ENCODE measurements at regions not wholly inside any gene's neighbourhood (a gene's known extent, or its start where the extent isn't known, plus 50 kb on each side); places are given as distances from the start of the nearest gene placed in this dataset.
A peak's percentile ranks its signal among the peaks of the same experiment; 100 is the strongest.

DNA sequence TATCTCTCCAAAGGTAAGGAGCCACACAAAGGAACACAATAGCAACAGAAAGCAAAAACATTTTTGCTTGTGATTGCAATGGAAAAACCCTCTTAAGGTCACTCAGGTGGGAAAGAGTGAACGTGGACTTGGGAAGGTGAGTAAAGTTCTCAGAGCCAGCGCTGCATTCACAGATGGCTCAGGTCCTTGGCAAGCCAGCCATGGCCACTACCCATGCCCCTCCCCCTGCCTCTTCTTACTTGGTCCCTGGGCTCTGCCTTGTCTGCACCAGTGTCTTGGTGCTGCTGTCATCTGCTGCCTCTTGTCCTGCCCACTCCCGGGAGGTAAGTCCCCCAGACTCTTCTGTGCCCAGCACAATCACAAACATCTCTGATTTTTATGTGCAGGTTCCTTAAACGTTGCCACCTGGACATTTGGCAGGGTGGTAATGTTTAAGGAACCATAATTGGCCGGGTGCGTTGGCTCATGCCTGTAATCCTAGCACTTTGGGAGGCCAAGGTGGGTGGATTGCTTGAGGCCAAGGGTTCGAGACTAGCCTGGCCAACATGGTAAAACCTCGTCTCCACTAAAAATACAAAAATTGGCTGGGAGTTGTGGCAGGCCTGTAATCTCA lies 74.6 kb downstream of the FEM1C start:
- intact Hi-C loops (cut with micrococcal nuclease), result no loop called here
- Histone ChIP-seq H3K27ac (replicated peaks) (no peak overlapping the region), H3K4me3 (no peak overlapping the region), H3K36me3 (no peaks in the 10 kb centered on the region), H3K9me3 (replicated peaks) (no peaks in the 10 kb centered on the region), H3K4me1 (peaks cover 23% of the 10 kb centered on the region), H3K27me3 (ENCODE audit: low read depth) (no peaks in the 10 kb centered on the region)
- DNase-seq, result no peak
- TF ChIP-seq, protein P1, sequence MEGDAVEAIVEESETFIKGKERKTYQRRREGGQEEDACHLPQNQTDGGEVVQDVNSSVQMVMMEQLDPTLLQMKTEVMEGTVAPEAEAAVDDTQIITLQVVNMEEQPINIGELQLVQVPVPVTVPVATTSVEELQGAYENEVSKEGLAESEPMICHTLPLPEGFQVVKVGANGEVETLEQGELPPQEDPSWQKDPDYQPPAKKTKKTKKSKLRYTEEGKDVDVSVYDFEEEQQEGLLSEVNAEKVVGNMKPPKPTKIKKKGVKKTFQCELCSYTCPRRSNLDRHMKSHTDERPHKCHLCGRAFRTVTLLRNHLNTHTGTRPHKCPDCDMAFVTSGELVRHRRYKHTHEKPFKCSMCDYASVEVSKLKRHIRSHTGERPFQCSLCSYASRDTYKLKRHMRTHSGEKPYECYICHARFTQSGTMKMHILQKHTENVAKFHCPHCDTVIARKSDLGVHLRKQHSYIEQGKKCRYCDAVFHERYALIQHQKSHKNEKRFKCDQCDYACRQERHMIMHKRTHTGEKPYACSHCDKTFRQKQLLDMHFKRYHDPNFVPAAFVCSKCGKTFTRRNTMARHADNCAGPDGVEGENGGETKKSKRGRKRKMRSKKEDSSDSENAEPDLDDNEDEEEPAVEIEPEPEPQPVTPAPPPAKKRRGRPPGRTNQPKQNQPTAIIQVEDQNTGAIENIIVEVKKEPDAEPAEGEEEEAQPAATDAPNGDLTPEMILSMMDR (IDR thresholded peaks at IDR 0.05; ENCODE audit: borderline replicate concordance), result no peak

DNA sequence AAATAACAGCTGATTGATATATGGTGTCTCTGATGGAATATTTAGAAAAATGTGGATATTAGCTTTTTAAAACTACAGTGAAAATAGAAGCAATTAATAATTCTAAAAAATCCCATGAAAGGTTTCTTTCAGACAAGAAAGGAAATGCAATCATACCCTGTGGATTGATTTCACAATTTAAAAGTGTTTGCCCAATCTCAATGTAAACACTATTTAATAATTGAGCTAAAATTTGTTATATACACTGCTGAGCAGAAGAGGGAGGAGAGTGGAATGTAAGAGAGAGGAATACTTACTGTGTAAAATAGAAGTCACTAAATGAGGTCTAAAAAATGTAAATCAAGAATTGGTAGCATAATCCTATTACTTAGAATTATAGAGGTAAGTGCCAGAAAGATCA lies 76.9 kb downstream of the FEM1C start:
- no peak for DNase-seq
- Histone ChIP-seq H3K9me3 (replicated peaks) (no peaks in the 10 kb centered on the region), H3K4me3 (no peak overlapping the region), H3K27me3 (ENCODE audit: low read depth) (no peaks in the 10 kb centered on the region), H3K27ac (replicated peaks) (no peak overlapping the region), H3K36me3 (no peaks in the 10 kb centered on the region), H3K4me1 (peaks cover 29% of the 10 kb centered on the region)
- TF ChIP-seq, protein P1 (IDR thresholded peaks at IDR 0.05; ENCODE audit: borderline replicate concordance), result no peak
- intact Hi-C loops (cut with micrococcal nuclease), result no loop called here

DNA sequence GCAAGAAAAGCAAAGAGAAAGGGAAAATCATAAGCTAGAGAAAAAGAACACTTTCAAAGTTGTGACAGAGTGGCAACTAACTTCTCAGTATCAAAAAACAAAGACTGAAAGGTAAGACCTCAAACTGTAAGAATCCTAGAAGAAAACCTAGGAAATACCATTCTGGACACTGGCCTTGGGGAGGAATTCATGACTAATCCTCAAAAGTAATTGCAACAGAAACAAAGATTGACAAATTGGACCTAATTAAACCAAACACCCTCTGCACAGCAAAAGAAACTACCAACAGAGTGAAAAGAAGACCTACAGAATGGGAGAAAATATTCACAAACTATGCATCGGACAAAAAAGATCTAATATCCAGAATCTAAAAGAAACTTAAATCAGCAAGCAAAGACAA lies 79.1 kb downstream of the FEM1C start:
- no peak overlapping the region for H3K27ac ChIP-seq (replicated peaks)
- no peak for DNase-seq
- H3K9me3 ChIP-seq (replicated peaks), result no peaks in the 10 kb centered on the region
- H3K27me3 ChIP-seq (ENCODE audit: low read depth), result no peaks in the 10 kb centered on the region
- no peaks in the 10 kb centered on the region for H3K36me3 ChIP-seq
- peaks cover 26% of the 10 kb centered on the region for H3K4me1 ChIP-seq
- intact Hi-C loops (cut with micrococcal nuclease), result no loop called here
- H3K4me3 ChIP-seq, result no peak overlapping the region
- TF ChIP-seq, protein P1 (IDR thresholded peaks at IDR 0.05; ENCODE audit: borderline replicate concordance), result no peak

DNA sequence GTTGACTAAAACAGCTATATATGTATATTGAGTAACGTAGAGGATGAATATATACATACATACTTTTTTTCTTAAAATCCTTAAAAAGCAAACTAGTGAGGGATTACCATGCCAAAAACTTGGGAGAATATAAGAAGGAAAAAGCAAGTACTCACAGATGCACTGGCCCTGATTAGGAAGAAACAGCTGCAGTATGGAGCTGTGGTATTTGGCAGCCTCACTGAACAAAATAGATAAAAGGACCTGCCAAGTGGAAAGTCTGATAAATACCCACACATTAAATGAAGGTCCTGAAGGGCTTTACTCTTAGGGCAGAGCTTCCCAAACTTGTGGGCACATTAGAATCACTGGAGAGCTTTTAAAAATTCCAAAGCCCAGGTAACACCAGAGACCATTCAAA lies 80.6 kb downstream of the FEM1C start:
- DNase-seq, result no peak
- TF ChIP-seq, protein P1 (IDR thresholded peaks at IDR 0.05; ENCODE audit: borderline replicate concordance), result no peak
- Histone ChIP-seq H3K4me1 (peaks cover 40% of the 10 kb centered on the region), H3K27ac (replicated peaks) (no peak overlapping the region), H3K27me3 (ENCODE audit: low read depth) (no peaks in the 10 kb centered on the region), H3K36me3 (no peaks in the 10 kb centered on the region), H3K4me3 (no peak overlapping the region), H3K9me3 (replicated peaks) (no peaks in the 10 kb centered on the region)
- intact Hi-C loops (cut with micrococcal nuclease), result no loop called here

DNA sequence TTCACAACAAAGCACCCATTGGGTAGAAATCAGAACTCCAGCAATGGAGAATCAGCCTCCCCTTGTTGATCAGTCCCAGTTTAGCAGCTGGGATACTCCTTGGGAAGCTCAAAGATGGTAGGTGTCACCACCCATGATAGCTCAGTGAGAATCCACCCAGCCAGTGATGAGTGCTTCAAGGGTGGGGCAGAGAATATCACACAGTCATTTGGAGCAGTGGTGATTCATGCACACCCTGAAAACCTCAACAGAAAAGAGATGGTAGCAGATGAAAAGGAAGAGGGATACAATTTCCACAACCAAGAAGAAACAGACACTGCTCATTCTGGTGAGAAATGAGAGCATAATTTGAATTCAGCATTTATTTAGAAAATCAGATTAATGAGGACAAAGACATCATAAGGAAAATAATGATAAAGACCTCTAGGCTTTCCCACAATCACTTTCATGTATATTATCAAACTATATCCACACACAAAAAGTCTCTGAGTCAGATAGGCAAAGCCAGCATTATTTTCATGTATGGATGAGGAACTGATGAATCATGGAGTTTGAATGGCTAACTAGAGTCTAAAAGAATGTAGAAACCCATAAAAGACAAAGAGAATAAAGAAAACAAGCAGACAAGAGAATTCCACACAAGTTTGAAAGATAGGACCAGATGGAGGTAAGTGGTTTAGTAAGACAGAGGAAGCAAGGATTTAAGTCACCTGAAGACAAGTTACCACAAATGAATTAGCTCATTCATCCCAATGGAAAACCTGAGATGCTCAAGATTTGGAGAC lies 82.9 kb downstream of the FEM1C start:
- no peaks in the 10 kb centered on the region for H3K9me3 ChIP-seq (replicated peaks)
- peaks cover 61% of the 10 kb centered on the region for H3K4me1 ChIP-seq
- no peak for DNase-seq
- no peaks in the 10 kb centered on the region for H3K36me3 ChIP-seq
- no peaks in the 10 kb centered on the region for H3K27me3 ChIP-seq (ENCODE audit: low read depth)
- intact Hi-C loops (cut with micrococcal nuclease), result no loop called here
- H3K27ac ChIP-seq (replicated peaks), result peak overlapping the region; percentile 86
- no peak overlapping the region for H3K4me3 ChIP-seq
- TF ChIP-seq, protein P1 (IDR thresholded peaks at IDR 0.05; ENCODE audit: borderline replicate concordance), result no peak
